Activated CD4-positive, alpha-beta T cell treated with anti-CD3 and anti-CD28 coated beads, Interleukin-2, Interleukin-4, amounts not matched to agents 100 ng/mL and 50 ng/mL, durations not matched to agents 16 hours and 8 hours (primary cell): ENCODE measurements at regions not wholly inside any gene's neighbourhood (a gene's known extent, or its start where the extent isn't known, plus 50 kb on each side); places are given as distances from the start of the nearest gene placed in this dataset.
"Not testable (repeated sequence)": the region's sequence is repeated elsewhere in the genome, so short reads cannot be mapped to it uniquely, and the experiment has no call there.

Source experiments
- DNase-seq: peaks from one replicate; pipeline ENCODE4 v3.0.0-alpha.2; 2020; ENCODE audit warnings: low spot score

DNA sequence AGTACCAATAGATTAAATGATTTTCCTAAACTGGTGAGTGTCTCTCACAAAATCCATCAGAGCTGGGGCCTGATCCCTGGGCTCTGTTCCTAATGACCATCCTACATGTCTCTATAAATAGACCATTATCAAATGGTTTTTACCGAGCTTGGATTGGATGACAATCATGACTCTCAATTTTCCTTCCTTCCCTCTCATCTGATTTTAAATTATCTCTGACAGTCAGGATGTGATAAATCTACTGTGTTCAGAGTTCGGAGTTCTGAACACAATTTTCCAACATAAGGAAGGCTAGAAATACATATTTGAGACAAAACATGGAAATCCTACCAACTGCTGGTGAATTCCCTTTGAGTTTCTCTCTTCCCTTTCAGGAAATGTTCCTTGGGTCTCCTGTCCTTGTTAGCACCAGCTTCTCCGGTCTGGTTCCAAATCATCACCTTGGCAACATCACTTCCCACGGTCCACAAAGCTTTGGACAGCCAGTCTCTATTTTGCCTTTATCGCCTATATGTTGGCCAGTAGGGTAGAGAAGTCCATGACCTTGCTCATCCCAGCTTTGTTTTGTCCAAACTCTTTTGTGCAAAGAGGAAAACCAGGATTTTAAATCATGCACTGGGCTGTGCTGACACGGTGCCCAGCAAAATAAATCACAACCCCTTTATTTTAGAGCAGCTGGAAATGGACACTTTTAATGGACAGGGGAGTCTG lies 139.6 kb upstream of the ITGA6 start:
- DNase-seq, result no peak

DNA sequence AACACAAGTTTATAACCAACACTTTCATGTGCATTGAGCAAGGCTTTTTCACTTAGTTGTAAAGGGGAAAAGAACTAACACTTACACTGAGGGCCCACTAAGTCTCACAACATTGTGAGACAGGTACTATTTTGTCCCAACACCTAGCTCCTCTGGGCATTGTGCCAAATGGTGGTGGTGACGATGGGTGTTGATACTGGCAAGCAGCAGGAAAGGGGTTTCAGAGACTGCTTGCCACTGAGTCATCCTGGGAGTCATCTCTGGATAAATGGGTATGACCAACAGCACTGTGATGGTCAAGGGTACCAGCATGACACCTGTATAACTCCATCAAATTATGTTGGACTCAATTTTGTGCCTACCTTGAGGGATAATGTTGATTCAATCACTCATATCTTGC lies 138.8 kb upstream of the ITGA6 start:
- DNase-seq, result peak; percentile 4

DNA sequence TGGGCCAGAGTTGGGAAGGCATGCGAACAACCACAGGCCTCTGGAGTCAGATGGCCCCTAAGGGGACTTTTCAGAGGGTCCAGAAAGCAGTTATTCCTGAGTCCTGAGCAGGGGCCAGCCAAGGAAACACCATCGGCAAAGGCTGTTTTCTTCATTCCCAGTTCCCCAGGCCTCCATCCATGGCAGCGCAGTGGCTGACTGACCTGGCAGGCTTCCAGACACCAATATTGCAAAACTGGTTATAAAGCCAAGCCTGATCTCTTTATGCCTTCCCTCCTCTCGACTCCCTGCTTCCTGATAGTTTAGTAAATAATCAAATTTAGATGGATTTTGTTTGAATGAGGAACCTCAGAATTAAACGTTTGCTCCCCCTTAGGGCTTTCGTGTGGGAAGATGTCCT lies 133.4 kb upstream of the ITGA6 start:
- no peak for DNase-seq

DNA sequence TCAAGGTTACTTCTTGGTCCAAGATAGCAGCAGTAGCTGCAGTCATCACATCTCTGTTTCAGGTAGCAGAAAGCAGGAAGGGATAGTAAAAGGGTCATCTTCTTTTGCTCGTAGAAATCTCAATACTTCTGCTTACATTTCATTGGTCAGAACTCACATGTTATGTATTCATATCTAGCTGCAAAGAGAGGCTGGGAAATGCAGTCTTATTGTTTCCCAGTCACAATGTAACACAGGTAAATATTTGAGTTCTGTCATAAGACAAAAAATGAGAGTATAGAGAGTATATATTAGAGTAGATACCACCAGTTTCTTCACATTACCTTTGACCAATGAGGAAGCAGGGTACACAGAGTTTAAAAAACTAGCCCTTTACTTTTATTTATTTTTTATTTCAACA lies 132.4 kb upstream of the ITGA6 start:
- DNase-seq, result no peak

GRCh38 chr2:172295677-172296076 lies 131.7 kb upstream of the ITGA6 start:
- no peak for DNase-seq

- no peak for DNase-seq
These were observed 130.9 kb upstream of the ITGA6 start for GRCh38 chr2:172296267-172297046.

DNA sequence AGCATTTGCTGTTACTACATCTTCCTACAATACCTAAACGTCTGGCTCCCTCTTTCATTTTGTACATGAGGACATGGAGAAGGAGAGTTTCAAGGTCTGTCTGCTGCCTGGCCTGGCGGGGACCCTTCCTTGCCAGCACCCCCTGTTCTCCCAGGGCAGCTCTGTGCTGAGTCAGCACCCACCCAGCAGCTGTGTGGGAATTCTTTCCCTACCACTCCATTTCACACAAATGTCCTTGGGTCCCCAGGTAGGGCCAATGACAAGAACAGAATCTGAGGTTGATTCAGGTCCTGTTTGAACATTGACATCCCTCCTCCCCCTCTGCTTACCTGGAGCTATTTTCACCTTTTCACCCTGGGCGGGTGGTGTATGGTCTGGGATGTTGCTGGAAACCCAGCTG lies 129.9 kb upstream of the ITGA6 start:
- DNase-seq, result no peak

DNA sequence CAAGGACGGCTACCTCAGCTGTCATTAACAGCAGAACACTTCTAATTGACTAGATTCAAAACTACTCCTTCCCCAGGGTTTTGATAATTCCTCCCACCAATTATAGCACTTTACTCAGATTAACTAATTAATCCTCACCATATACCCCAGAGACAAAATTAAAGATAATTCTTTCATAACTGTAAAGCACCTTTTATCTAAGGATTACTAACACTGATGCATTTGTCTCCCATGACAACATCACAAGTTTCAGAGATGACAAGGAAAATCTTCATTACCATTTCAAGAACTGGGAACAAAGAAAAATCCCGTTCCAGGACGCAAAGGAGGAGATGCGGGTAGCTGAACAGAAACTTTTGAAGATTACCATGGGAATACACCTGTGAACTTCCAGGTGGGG lies 129.4 kb upstream of the ITGA6 start:
- DNase-seq, result no peak

GRCh38 chr2:172299741-172300140 lies 127.6 kb upstream of the ITGA6 start:
- no peak for DNase-seq

GRCh38 chr2:172300851-172301250 lies 126.5 kb upstream of the ITGA6 start:
- DNase-seq, result no peak

- DNase-seq, result no peak
These were observed 122.3 kb upstream of the ITGA6 start for GRCh38 chr2:172305066-172305465.

GRCh38 chr2:172307800-172308199 lies 119.6 kb upstream of the ITGA6 start:
- DNase-seq, result no peak

DNA sequence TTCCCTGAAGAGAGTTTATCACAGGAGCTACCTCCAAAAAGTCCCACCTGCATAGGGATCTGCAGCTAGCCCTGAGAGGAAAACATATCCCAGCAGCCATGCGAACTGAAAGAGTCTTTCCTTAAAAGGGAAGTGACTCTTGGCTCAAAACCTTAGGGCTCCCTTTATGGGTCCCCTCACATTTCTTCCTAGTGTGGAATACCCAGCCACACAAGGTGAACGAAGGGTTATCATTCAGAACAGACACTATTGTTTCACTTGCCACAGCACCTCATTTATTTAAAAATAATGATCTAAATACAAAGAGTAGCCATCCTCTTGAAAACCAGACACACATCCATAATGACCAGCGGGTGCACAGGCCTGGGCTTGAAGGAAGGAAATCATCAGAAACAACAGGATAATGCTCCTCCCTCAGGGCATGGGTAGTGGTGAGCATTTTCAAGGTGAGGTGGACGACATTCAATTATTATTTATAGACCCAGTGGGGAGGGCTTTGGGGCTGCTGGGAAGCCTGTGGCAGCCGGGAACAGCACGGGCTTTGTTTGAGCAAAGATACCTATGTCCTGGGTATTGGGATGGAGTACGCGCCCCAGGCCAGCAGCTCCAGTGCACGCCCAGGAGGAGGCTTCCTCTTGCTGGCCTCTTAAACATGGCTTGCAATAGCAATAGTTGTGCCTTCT lies 119.0 kb upstream of the ITGA6 start:
- no peak for DNase-seq

- no peak for DNase-seq
These were observed 115.5 kb upstream of the ITGA6 start for GRCh38 chr2:172311921-172312345.

DNA sequence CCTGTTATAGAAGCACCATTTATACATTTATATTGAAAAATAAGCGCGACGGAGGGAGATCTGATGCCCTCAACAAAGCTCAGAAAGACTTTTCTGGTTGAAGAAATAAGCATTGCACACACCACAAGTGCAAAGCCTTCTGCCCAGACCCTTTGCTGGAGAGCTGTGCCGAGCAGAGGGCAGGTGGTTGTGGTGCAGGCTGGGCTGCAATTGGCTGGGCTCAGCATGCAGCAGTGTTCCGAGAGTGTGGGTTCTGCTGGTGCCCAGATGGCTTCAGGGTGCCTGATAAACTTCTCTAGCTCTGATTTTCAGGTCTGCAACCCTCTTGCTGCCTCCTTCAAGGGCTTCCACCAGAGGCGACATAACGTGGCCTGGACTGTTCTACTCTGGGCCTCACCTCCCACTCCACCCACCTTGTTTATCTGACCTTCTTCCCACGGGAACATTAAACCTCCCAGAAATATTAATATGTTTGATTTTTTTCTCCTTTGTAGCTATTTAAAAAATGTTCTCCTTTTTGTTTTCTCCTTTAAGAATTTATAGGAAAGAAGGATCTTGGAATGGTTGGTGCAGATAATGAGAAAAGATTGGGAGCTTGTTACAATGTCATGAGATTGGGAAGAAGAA lies 113.6 kb upstream of the ITGA6 start:
- DNase-seq, result no peak

DNA sequence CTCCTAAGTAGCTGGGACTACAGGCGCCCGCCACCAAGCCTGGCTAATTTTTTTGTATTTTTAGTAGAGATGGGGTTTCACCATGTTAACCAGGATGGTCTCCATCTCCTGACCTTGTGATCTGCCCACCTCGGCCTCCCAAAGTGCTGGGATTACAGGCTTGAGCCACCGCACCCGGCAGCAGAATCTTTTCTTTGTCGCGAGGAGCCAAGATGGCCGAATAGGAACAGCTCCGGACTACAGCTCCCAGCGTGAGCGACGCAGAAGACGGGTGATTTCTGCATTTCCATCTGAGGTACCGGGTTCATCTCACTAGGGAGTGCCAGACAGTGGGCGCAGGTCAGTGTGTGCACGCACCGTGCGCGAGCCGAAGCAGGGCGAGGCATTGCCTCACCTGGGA lies 112.3 kb upstream of the ITGA6 start:
- not testable (repeated sequence) for DNase-seq

DNA sequence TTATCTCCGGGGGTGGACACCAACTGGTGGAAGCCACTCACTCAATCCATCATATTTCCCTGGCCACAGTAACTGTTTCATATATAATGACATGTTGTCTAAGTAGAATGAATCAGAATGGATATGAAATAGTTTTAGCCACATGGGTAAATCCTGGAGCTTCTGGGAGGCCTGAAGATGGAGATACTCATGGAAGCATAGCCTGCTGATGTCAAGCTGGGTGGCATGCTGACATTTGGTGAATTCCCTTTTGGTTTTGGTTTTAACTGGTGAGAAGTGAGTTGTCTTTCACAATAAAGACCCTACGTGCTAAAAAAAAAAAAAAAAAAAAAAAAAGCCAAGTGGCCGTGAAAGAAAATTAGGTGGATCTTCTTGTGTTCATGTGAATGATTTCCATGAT lies 105.3 kb upstream of the ITGA6 start:
- DNase-seq, result no peak

DNA sequence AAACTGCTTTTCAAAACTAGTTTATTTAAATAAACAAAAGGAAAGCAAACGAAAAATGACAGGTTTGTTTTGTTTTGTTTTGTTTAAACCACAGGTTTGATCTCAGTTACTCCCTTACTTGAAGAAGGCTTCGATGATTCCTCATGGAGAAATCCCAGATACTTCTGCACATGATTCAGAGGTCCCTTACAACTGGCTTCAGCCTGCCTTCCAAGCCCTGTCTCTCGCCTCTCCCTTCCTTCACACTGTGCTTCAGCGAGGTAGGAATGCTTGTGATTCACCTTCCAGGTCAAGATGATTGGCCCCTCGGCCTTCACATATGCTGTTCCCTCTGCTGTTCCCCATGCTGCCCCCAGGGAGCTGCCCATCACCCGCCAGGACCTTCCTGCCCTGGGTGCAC lies 104.1 kb upstream of the ITGA6 start:
- DNase-seq, result no peak

GRCh38 chr2:172323861-172324597 lies 103.4 kb upstream of the ITGA6 start:
- DNase-seq, result no peak

DNA sequence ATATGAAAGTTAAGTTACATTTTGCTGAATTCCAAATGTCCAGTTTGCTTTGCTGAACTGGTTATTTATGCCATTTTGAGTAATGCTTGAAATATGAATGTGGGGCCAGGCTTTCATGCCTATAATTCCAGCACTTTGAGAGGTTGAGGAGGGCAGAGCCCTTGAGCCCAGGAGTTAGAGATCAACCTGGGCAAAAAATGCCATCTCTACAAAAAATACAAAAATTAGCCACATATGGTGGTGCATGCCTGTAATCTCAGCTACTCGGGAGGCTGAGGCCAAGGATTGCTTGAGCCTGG lies 101.2 kb upstream of the ITGA6 start:
- no peak for DNase-seq

- DNase-seq, result no peak
These were observed 99.1 kb upstream of the ITGA6 start for GRCh38 chr2:172328103-172328841.

GRCh38 chr2:172329416-172329773 lies 98.0 kb upstream of the ITGA6 start:
- no peak for DNase-seq
